ENCODE measurements at regions not wholly inside any gene's neighbourhood (a gene's known extent, or its start where the extent isn't known, plus 50 kb on each side); places are given as distances from the start of the nearest gene placed in this dataset.

DNA sequence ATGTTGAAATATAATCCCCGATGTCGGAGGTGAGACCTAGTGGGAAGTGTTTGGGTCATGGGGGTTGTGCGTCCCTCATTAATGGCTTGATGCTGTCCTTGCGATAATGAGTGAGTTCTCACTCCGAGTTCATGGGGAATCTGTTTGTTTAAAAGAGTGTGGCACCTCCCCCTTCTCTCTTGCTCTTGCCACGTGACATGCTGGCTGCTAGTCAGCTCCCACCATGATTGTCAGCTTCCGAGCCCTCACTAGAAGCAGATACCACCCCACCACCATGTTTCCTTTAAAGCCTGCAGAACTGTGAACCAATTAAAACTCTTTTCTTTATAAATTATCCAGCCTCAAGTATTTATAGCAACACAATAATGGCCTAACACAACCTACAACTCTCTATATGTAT lies 166.3 kb upstream of the MBNL1 start:
- Histone ChIP-seq H3K36me3 (ENCODE audit: control insufficient read depth in 1 of 2, insufficient read depth in 2 of 2, low read length in 2 of 2) (no peaks in the 10 kb centered on the region), H3K27me3 (ENCODE audit: insufficient read depth, low read length) (no peaks in the 10 kb centered on the region), H3K79me1 (ENCODE audit: low read length) (no peaks in the 10 kb centered on the region), H3K9ac (ENCODE audit: low read length) (no peak overlapping the region), H2AK5ac (ENCODE audit: low read length) (no peak overlapping the region), H3K18ac (ENCODE audit: low read length) (no peak overlapping the region), H3K4me2 (ENCODE audit: low read length) (no peak overlapping the region), H4K91ac (ENCODE audit: low read depth, low read length) (no peak overlapping the region), H3K14ac (ENCODE audit: low read length) (no peak overlapping the region), H4K12ac (ENCODE audit: low read depth, low read length) (no peak overlapping the region), H3K79me2 (ENCODE audit: control insufficient read depth, insufficient read depth, low read length, poor library complexity) (no peaks in the 10 kb centered on the region), H2AFZ (ENCODE audit: insufficient read depth, low read length, poor library complexity) (no peak overlapping the region), H3K4ac (ENCODE audit: low read depth, low read length) (no peak overlapping the region), H3K4me3 (ENCODE audit: low read depth, low read length) (no peak overlapping the region), H4K8ac (ENCODE audit: low read depth, low read length) (no peak overlapping the region), H2BK12ac (ENCODE audit: low read length) (no peak overlapping the region), H3K4me1 (ENCODE audit: control insufficient read depth in 1 of 2, insufficient read depth in 2 of 2, low read length in 2 of 2) (peaks cover 2% of the 10 kb centered on the region in 2 experiments), H3K23ac (ENCODE audit: low read length) (no peak overlapping the region), H2BK5ac (ENCODE audit: low read depth, low read length, poor library complexity) (no peak overlapping the region), H2BK120ac (ENCODE audit: insufficient read depth, low read length, poor library complexity) (no peak overlapping the region), H3K27ac (ENCODE audit: low read depth, low read length) (no peak overlapping the region), H3K9me3 (ENCODE audit: insufficient read depth, low read depth, low read length) (no peaks in the 10 kb centered on the region)
- no peak for DNase-seq
- WGBS (ENCODE audit: extremely low coverage, insufficient coverage, insufficient read length) = no CpG with 5 or more reads among the region's 7 CpGs

DNA sequence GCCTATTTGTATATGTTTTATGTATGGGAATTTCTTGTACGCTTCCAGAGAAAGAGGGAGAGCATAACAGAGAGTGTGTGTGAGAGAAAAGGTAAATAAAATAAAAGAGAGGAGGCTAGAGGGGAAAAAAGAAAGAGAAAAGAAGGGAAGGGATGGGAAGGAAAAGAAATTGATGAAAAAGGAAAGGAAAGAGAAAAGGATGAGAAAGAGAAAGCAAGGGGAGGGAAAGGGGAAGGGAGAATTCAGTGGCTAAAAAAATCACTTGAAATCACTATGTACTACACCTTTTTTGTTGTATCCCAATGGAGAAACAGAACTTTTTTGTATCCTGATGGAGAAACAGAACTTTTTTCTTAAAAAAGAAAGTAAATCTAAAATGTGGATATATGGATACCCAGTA lies 165.5 kb upstream of the MBNL1 start:
- no CpG with 5 or more reads among the region's 1 CpG for WGBS (ENCODE audit: extremely low coverage, insufficient coverage, insufficient read length)
- H2BK120ac ChIP-seq (ENCODE audit: insufficient read depth, low read length, poor library complexity) = no peak overlapping the region

GRCh38 chr3:152104847-152105415 lies 163.8 kb upstream of the MBNL1 start:
- Histone ChIP-seq H3K4me3 (ENCODE audit: low read depth, low read length) (no peak overlapping the region), H2BK5ac (ENCODE audit: low read depth, low read length, poor library complexity) (no peak overlapping the region), H3K4ac (ENCODE audit: low read depth, low read length) (no peak overlapping the region)

More for the DNA sequence above, 165.5 kb upstream of the MBNL1 start:
- H2BK12ac ChIP-seq (ENCODE audit: low read length) = no peak overlapping the region
- no peak overlapping the region for H3K4me3 ChIP-seq (ENCODE audit: low read depth, low read length)
- no peak overlapping the region for H2BK5ac ChIP-seq (ENCODE audit: low read depth, low read length, poor library complexity)
- H3K79me2 ChIP-seq (ENCODE audit: control insufficient read depth, insufficient read depth, low read length, poor library complexity) = no peaks in the 10 kb centered on the region
- no peak overlapping the region for H3K14ac ChIP-seq (ENCODE audit: low read length)
- H3K9ac ChIP-seq (ENCODE audit: low read length) = no peak overlapping the region
- no peak overlapping the region for H4K12ac ChIP-seq (ENCODE audit: low read depth, low read length)
- H3K18ac ChIP-seq (ENCODE audit: low read length) = no peak overlapping the region
- H4K91ac ChIP-seq (ENCODE audit: low read depth, low read length) = no peak overlapping the region
- DNase-seq = no peak
- H3K23ac ChIP-seq (ENCODE audit: low read length) = no peak overlapping the region
- H3K27ac ChIP-seq (ENCODE audit: low read depth, low read length) = no peak overlapping the region
- no peak overlapping the region for H4K8ac ChIP-seq (ENCODE audit: low read depth, low read length)
- no peaks in the 10 kb centered on the region for H3K79me1 ChIP-seq (ENCODE audit: low read length)
- H3K4me2 ChIP-seq (ENCODE audit: low read length) = no peak overlapping the region
- H3K9me3 ChIP-seq (ENCODE audit: insufficient read depth, low read depth, low read length) = no peaks in the 10 kb centered on the region
- peaks cover 1 to 2% of the 10 kb centered on the region in 2 experiments for H3K4me1 ChIP-seq (ENCODE audit: control insufficient read depth in 1 of 2, insufficient read depth in 2 of 2, low read length in 2 of 2)
- no peaks in the 10 kb centered on the region for H3K36me3 ChIP-seq (ENCODE audit: control insufficient read depth in 1 of 2, insufficient read depth in 2 of 2, low read length in 2 of 2)
- no peak overlapping the region for H2AFZ ChIP-seq (ENCODE audit: insufficient read depth, low read length, poor library complexity)
- no peak overlapping the region for H2AK5ac ChIP-seq (ENCODE audit: low read length)
- no peak overlapping the region for H3K4ac ChIP-seq (ENCODE audit: low read depth, low read length)
- no peaks in the 10 kb centered on the region for H3K27me3 ChIP-seq (ENCODE audit: insufficient read depth, low read length)

DNA sequence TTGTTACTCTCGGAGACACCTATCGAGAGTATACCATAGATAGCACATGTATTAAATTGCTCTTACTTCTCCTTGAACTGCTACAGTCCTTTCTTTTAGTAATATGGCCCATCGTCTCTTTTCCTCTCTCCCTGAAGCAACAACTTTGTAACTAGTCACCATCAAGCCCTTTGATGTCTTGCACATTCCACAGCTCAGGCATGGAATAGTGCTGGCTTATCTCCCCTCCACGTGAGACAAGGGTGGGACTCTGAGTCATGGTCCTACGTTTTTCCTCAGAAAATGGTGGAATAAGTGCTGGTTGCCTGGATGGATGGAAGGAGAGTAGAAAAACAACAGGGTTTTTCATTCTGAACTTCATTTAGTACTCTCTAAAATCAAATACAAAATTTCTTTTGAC lies 163.3 kb upstream of the MBNL1 start:
- peak overlapping the region; percentile 3 for H3K4me2 ChIP-seq (ENCODE audit: low read length)
- H3K9me3 ChIP-seq (ENCODE audit: insufficient read depth, low read depth, low read length) = no peaks in the 10 kb centered on the region
- H2BK5ac ChIP-seq (ENCODE audit: low read depth, low read length, poor library complexity) = no peak overlapping the region
- WGBS (ENCODE audit: extremely low coverage, insufficient coverage, insufficient read length) = no CpG with 5 or more reads among the region's 5 CpGs
- H4K91ac ChIP-seq (ENCODE audit: low read depth, low read length) = no peak overlapping the region
- H3K9ac ChIP-seq (ENCODE audit: low read length) = no peak overlapping the region
- no peak overlapping the region for H3K27ac ChIP-seq (ENCODE audit: low read depth, low read length)
- no peaks in the 10 kb centered on the region for H3K36me3 ChIP-seq (ENCODE audit: control insufficient read depth in 1 of 2, insufficient read depth in 2 of 2, low read length in 2 of 2)
- no peak overlapping the region for H4K8ac ChIP-seq (ENCODE audit: low read depth, low read length)
- H3K79me2 ChIP-seq (ENCODE audit: control insufficient read depth, insufficient read depth, low read length, poor library complexity) = no peaks in the 10 kb centered on the region
- H3K4ac ChIP-seq (ENCODE audit: low read depth, low read length) = no peak overlapping the region
- H2BK120ac ChIP-seq (ENCODE audit: insufficient read depth, low read length, poor library complexity) = no peak overlapping the region
- DNase-seq = peak; percentile 68 to 88
- peaks cover 0 to 2% of the 10 kb centered on the region in 2 experiments for H3K4me1 ChIP-seq (ENCODE audit: control insufficient read depth in 1 of 2, insufficient read depth in 2 of 2, low read length in 2 of 2)
- no peak overlapping the region for H3K4me3 ChIP-seq (ENCODE audit: low read depth, low read length)
- H3K14ac ChIP-seq (ENCODE audit: low read length) = no peak overlapping the region
- no peaks in the 10 kb centered on the region for H3K27me3 ChIP-seq (ENCODE audit: insufficient read depth, low read length)
- H2BK12ac ChIP-seq (ENCODE audit: low read length) = no peak overlapping the region
- no peak overlapping the region for H3K18ac ChIP-seq (ENCODE audit: low read length)
- H3K23ac ChIP-seq (ENCODE audit: low read length) = no peak overlapping the region
- no peak overlapping the region for H2AK5ac ChIP-seq (ENCODE audit: low read length)
- no peak overlapping the region for H2AFZ ChIP-seq (ENCODE audit: insufficient read depth, low read length, poor library complexity)
- no peak overlapping the region for H4K12ac ChIP-seq (ENCODE audit: low read depth, low read length)
- no peaks in the 10 kb centered on the region for H3K79me1 ChIP-seq (ENCODE audit: low read length)

More at GRCh38 chr3:152104847-152105415, 163.8 kb upstream of the MBNL1 start:
- Histone ChIP-seq H2BK12ac (ENCODE audit: low read length) (no peak overlapping the region), H3K14ac (ENCODE audit: low read length) (no peak overlapping the region), H3K18ac (ENCODE audit: low read length) (no peak overlapping the region), H3K4me1 (ENCODE audit: control insufficient read depth in 1 of 2, insufficient read depth in 2 of 2, low read length in 2 of 2) (peaks cover 0 to 2% of the 10 kb centered on the region in 2 experiments), H3K4me2 (ENCODE audit: low read length) (no peak overlapping the region), H3K36me3 (ENCODE audit: control insufficient read depth in 1 of 2, insufficient read depth in 2 of 2, low read length in 2 of 2) (no peaks in the 10 kb centered on the region), H3K23ac (ENCODE audit: low read length) (no peak overlapping the region), H2BK120ac (ENCODE audit: insufficient read depth, low read length, poor library complexity) (no peak overlapping the region), H2AK5ac (ENCODE audit: low read length) (no peak overlapping the region), H3K27me3 (ENCODE audit: insufficient read depth, low read length) (no peaks in the 10 kb centered on the region), H3K79me2 (ENCODE audit: control insufficient read depth, insufficient read depth, low read length, poor library complexity) (no peaks in the 10 kb centered on the region), H4K91ac (ENCODE audit: low read depth, low read length) (no peak overlapping the region), H3K9ac (ENCODE audit: low read length) (no peak overlapping the region), H3K79me1 (ENCODE audit: low read length) (no peaks in the 10 kb centered on the region), H4K12ac (ENCODE audit: low read depth, low read length) (no peak overlapping the region), H3K9me3 (ENCODE audit: insufficient read depth, low read depth, low read length) (no peaks in the 10 kb centered on the region), H4K8ac (ENCODE audit: low read depth, low read length) (no peak overlapping the region), H3K27ac (ENCODE audit: low read depth, low read length) (no peak overlapping the region), H2AFZ (ENCODE audit: insufficient read depth, low read length, poor library complexity) (no peak overlapping the region)
- no CpG with 5 or more reads among the region's 3 CpGs for WGBS (ENCODE audit: extremely low coverage, insufficient coverage, insufficient read length)
- DNase-seq = no peak

Measured in trophoblast cell (in vitro differentiated cells and primary cell).